BJ (cell line): ENCODE measurements at regions not wholly inside any gene's neighbourhood (a gene's known extent, or its start where the extent isn't known, plus 50 kb on each side); places are given as distances from the start of the nearest gene placed in this dataset.

Source experiments
- CTCF ChIA-PET: fragments of 350-600 bp; formaldehyde crosslinking; extraction: SDS; loops from one replicate; lab custom pipeline; 2021; ENCODE audit warnings: antibody characterized with exemption, inconsistent platforms; lab: Yijun Ruan, JAX
- POLR2A ChIA-PET: fragments of 300-600 bp; sonication (Branson Sonifier 250); formaldehyde crosslinking; extraction: SDS; loops from one replicate; lab custom pipeline; 2021; ENCODE audit warnings: antibody characterized with exemption; lab: Charles Lee
- DNase-seq: peaks from one replicate; pipeline ENCODE4 v3.0.0-alpha.2; 2011; ENCODE audit warnings: low read depth
- H3K27me3 ChIP-seq: 2 replicates; pipeline ENCODE4 v1.6.0; 2011; ENCODE audit warnings: low read length; ENCODE audit not compliant: control insufficient read depth, insufficient read depth
- H3K36me3 ChIP-seq: 2 replicates; pipeline ENCODE4 v1.5.1; 2011; ENCODE audit warnings: low read length; ENCODE audit not compliant: control insufficient read depth, insufficient read depth
- H3K4me3 ChIP-seq: 2 replicates; pipeline ENCODE4 v1.5.1; 2011; ENCODE audit warnings: low read depth, mild to moderate bottlenecking, control low read depth, low read length
- CTCF ChIP-seq: IDR thresholded peaks from 2 replicates; pipeline ENCODE4 v1.5.1; 2011; ENCODE audit warnings: low read depth, mild to moderate bottlenecking, control low read depth, inconsistent platforms, low read length, moderate library complexity; ENCODE audit not compliant: insufficient read depth

DNA sequence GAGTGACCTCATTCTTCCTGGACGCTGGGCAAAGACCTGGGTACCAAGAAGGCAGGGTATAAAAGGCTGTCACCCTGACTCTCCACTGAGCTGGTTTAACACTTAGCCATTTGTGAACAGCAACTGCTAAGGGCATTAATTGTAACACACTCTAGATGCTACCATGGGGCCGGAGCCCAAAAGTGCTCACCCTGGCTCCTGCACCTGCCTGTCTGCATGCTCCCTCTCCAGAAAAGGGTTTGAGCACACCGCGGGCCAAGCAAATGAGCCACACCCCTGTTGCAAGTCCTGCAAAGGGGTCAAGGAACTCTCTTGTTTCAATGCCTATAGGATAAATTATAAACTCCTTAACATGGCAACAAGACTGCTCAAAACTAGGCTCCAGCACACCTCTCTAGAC lies 114.8 kb downstream of the TEX36 start:
- Histone ChIP-seq H3K4me3 (no peak overlapping the region), H3K36me3 (no peaks in the 10 kb centered on the region), H3K27me3 (no peaks in the 10 kb centered on the region)
- no peak for DNase-seq
- ChIA-PET POLR2A (no interaction called here), CTCF (no interaction called here)
- no peak for TF ChIP-seq CTCF

- DNase-seq, result no peak
- Histone ChIP-seq H3K4me3 (no peak overlapping the region), H3K27me3 (no peaks in the 10 kb centered on the region), H3K36me3 (no peaks in the 10 kb centered on the region)
- TF ChIP-seq CTCF, result no peak
- POLR2A ChIA-PET, result no interaction called here
- CTCF ChIA-PET, result no interaction called here
Observed at GRCh38 chr10:125567529-125567928, 115.4 kb downstream of the TEX36 start.

DNA sequence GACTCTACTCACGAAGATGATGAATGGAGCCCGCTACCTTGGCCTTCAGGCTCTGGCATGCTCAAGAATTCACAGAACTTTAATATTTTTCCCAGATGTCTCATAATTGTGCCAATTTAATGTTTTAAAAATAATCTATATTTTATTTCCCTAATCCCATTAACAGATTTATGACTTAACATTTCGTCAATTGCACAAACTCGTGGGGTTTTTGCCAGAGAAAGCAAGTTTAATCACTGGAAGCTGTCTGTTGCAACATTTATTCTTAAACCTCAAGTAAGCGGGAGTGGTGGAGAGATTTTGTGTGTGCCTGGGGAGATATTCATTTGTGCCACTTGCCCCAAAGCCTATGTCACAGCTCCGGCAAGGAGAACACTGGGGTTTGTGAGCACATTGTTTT lies 117.9 kb downstream of the TEX36 start:
- ChIA-PET POLR2A (no interaction called here), CTCF (interaction anchor here (0.6 kb wide), 1 partner anchor 132 kb away, joined by 3 read pairs; no protein-coding TSS in a partner anchor)
- Histone ChIP-seq H3K4me3 (no peak overlapping the region), H3K27me3 (no peaks in the 10 kb centered on the region), H3K36me3 (no peaks in the 10 kb centered on the region)
- no peak for DNase-seq
- no peak for TF ChIP-seq CTCF

DNA sequence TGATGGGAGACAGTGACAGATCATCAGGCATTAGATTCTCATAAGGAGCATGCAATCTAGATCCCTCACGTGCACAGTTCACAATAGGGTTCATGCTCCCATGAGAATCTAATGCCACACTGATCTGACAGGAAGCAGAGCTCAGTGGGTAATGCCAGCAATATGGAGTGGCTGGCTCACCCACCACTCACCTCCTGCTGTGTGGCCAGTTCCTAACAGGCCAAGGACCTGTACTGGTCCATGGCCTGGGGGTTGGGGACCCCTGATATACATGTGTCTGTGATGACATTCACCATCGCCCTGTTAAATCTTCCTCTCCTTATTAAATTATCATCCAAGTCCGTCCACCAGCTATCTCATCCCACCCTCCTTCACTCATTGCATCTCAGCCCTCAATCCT lies 118.4 kb downstream of the TEX36 start:
- no peaks in the 10 kb centered on the region for H3K36me3 ChIP-seq
- ChIA-PET POLR2A (no interaction called here), CTCF (no interaction called here)
- TF ChIP-seq CTCF, result no peak
- no peak for DNase-seq
- no peak overlapping the region for H3K4me3 ChIP-seq
- no peaks in the 10 kb centered on the region for H3K27me3 ChIP-seq

DNA sequence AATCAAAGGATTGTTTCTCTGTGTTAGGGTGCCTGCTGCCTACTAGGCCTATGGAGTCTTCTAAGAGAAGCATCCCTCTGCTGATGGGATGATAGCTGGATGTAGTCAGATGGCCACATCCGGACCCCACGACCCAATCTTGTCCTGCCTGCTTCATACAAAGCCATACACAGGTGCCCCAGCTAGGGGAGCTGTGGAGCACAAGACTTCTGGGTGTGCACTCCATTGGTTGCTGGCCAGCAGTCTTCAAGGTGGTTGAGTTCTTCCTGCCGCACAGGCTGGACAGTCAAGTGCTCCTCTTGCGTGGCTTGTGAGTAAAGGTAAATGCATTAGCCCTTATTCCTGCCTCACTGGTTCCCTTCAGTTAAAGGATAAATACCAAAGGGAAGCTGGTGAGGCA lies 120.2 kb downstream of the TEX36 start:
- Histone ChIP-seq H3K4me3 (no peak overlapping the region), H3K36me3 (no peaks in the 10 kb centered on the region), H3K27me3 (no peaks in the 10 kb centered on the region)
- no peak for TF ChIP-seq CTCF
- POLR2A ChIA-PET, result no interaction called here
- no peak for DNase-seq
- CTCF ChIA-PET, result no interaction called here
